GM19240 (cell line): ENCODE measurements at regions not wholly inside any gene's neighbourhood (a gene's known extent, or its start where the extent isn't known, plus 50 kb on each side); places are given as distances from the start of the nearest gene placed in this dataset.
A peak's percentile ranks its signal among the peaks of the same experiment; 100 is the strongest.
"Not testable (repeated sequence)": the region's sequence is repeated elsewhere in the genome, so short reads cannot be mapped to it uniquely, and the experiment has no call there.

Experiments
- DNase-seq: peaks from one replicate; pipeline ENCODE4 v3.0.0; 2011; ENCODE audit warnings: low spot score; ENCODE audit not compliant: insufficient read length

- DNase-seq, result no peak
Measured at GRCh38 chr1:55316947-55317662, 101.9 kb upstream of the USP24 start.

- DNase-seq, result no peak
Measured at GRCh38 chr1:55316502-55316901, 101.3 kb upstream of the USP24 start.

- DNase-seq, result no peak
Measured at GRCh38 chr1:55315552-55315951, 100.4 kb upstream of the USP24 start.

GRCh38 chr1:55314740-55315139 is 99.6 kb upstream of the USP24 start:
- DNase-seq, result no peak

GRCh38 chr1:55313903-55314302 is 98.7 kb upstream of the USP24 start:
- DNase-seq, result no peak

GRCh38 chr1:55311979-55312378 is 96.8 kb upstream of the USP24 start:
- no peak for DNase-seq

GRCh38 chr1:55311057-55311641 is 96.0 kb upstream of the USP24 start:
- no peak for DNase-seq

GRCh38 chr1:55310505-55310971 is 95.4 kb upstream of the USP24 start:
- DNase-seq, result no peak

GRCh38 chr1:55309786-55310504 is 94.8 kb upstream of the USP24 start:
- no peak for DNase-seq

- no peak for DNase-seq
Measured at GRCh38 chr1:55309053-55309452, 93.9 kb upstream of the USP24 start.

GRCh38 chr1:55305735-55306134 is 90.6 kb upstream of the USP24 start:
- no peak for DNase-seq

- DNase-seq, result no peak
Measured at GRCh38 chr1:55304229-55304740, 89.1 kb upstream of the USP24 start.

- no peak for DNase-seq
Measured at GRCh38 chr1:55302972-55303371, 87.8 kb upstream of the USP24 start.

- DNase-seq, result no peak
Measured at GRCh38 chr1:55301912-55302311, 86.7 kb upstream of the USP24 start.

- no peak for DNase-seq
Measured at GRCh38 chr1:55300975-55301374, 85.8 kb upstream of the USP24 start.

GRCh38 chr1:55298167-55298894 is 83.2 kb upstream of the USP24 start:
- no peak for DNase-seq

GRCh38 chr1:55296247-55296646 is 81.1 kb upstream of the USP24 start:
- DNase-seq, result not testable (repeated sequence)

- DNase-seq, result no peak
Measured at GRCh38 chr1:55289614-55290013, 74.5 kb upstream of the USP24 start.

GRCh38 chr1:55289042-55289441 is 73.9 kb upstream of the USP24 start:
- DNase-seq, result no peak

GRCh38 chr1:55288245-55288644 is 73.1 kb upstream of the USP24 start:
- DNase-seq, result peak; percentile 58

- DNase-seq, result no peak
Measured at GRCh38 chr1:55287723-55288122, 72.6 kb upstream of the USP24 start.
